PC-3 (cell line): ENCODE measurements at regions not wholly inside any gene's neighbourhood (a gene's known extent, or its start where the extent isn't known, plus 50 kb on each side); places are given as distances from the start of the nearest gene placed in this dataset.

Experiments
- CTCF ChIP-seq: fragments of 300-600 bp; sonication (generic); conservative IDR thresholded peaks from 2 replicates; pipeline ENCODE4 v1.5.1; 2017; ENCODE audit warnings: antibody characterized with exemption, low read depth, mild to moderate bottlenecking, low read length
- EZH2 ChIP-seq: fragments of 300-600 bp; sonication (generic); IDR thresholded peaks from one replicate; pipeline ENCODE4 v1.6.1; 2017; ENCODE audit warnings: antibody characterized with exemption, mild to moderate bottlenecking, low read length; ENCODE audit not compliant: unreplicated experiment
- EZH2phosphoT487 ChIP-seq: fragments of 300-600 bp; sonication (generic); IDR thresholded peaks from 2 replicates; pipeline ENCODE4 v1.6.1; 2018; ENCODE audit warnings: mild to moderate bottlenecking, antibody characterized with exemption, low read length, borderline replicate concordance

DNA sequence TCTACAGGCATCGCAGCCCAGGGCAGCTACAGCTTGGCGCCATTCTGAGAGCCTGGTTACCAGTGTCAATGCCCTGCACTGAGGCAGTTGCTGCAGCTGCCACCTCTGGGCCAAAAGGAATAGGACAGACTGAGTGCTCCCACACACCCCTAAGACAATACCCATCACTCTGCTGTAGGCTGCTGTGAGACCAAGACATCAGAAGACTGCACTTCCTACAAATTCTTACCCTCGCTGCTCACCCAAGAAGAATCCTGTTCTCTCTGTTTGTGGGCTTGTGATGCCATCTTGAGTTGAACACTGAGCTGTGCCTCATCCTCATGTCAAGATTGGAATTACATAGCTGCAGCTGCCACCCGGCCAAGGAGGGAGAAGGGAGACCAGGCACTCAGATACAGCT lies 1847.0 kb upstream of the PCDH10 start:
- TF ChIP-seq CTCF (no peak), EZH2 (no peak), EZH2phosphoT487 (no peak)
